ENCODE measurements at regions not wholly inside any gene's neighbourhood (a gene's known extent, or its start where the extent isn't known, plus 50 kb on each side); places are given as distances from the start of the nearest gene placed in this dataset.

DNA sequence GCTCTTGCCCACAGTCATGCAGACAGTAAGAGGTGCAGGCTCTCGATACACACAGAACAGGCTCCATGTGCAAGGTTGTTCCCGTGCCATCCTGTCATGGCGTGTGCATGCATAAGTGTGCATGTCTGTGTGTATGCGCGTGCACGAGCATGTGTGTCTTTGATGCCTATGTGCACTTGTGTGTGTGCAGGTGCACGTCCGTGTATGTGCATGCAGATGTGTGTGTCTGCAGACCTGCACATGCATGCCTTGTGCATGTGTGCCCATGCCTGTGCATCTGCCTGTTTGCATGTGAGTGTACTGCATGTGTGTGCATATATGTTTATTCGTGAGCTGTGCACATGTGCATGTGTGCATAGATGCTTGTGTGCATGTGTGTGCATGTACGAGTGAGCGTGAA, 309.8 kb downstream of the TMEM121 start:
- no peak overlapping the region for H3K9ac ChIP-seq (replicated peaks in 1 of 4; ENCODE audit: extremely low read depth in 1 of 4, low read depth in 3 of 4, low read length in 3 of 4)
- no peak overlapping the region for H3K4ac ChIP-seq (replicated peaks; ENCODE audit: insufficient read length, low read depth, low read length)
- H2BK20ac ChIP-seq (ENCODE audit: low read length): no peak overlapping the region
- H3K56ac ChIP-seq (replicated peaks; ENCODE audit: insufficient read length, low read depth, low read length): no peak overlapping the region
- FAIRE-seq: no peak
- no peaks in the 10 kb centered on the region; a peak in 1 of 8 replicates for H3K36me3 ChIP-seq (ENCODE audit: control insufficient read depth in 2 of 4, insufficient read depth in 4 of 4, low read length in 3 of 4)
- H3K4me1 ChIP-seq (replicated peaks in 1 of 4; ENCODE audit: control insufficient read depth in 3 of 4, insufficient read depth in 4 of 4, low read length in 3 of 4): no peaks in the 10 kb centered on the region
- no peak overlapping the region for H4K5ac ChIP-seq (ENCODE audit: insufficient read length, low read depth, low read length)
- H2BK12ac ChIP-seq (ENCODE audit: low read depth, low read length): no peak overlapping the region
- H2BK5ac ChIP-seq (ENCODE audit: low read depth, low read length): no peak overlapping the region
- DNase-seq (ENCODE audit: low read depth in 1 of 2, low spot score in 2 of 2): no peak
- H3K23me2 ChIP-seq (ENCODE audit: low read depth, low read length): no peaks in the 10 kb centered on the region
- H2BK15ac ChIP-seq (ENCODE audit: low read length): no peak overlapping the region
- no peak overlapping the region for H3K4me2 ChIP-seq (ENCODE audit: insufficient read depth in 1 of 2, low read depth in 2 of 2, low read length in 2 of 2)
- ChIA-PET CTCF (ENCODE audit: partially characterized antibody) (interaction anchor here (0.6 to 0.7 kb wide), 2 partner anchors 39 to 806 kb away, joined by 3 to 4 read pairs; no protein-coding TSS in a partner anchor), POLR2A (ENCODE audit: partially characterized antibody) (no interaction called here)
- no peak overlapping the region for H4K91ac ChIP-seq (replicated peaks; ENCODE audit: insufficient read length, low read length)
- no peak overlapping the region for H2AK5ac ChIP-seq (ENCODE audit: low read depth, low read length)
- H3K79me1 ChIP-seq (ENCODE audit: low read depth, low read length): no peaks in the 10 kb centered on the region
- 89% methylated on average over 11 of the region's 11 CpGs; no CpG with 5 or more reads in 1 of the 2 experiments for WGBS, 2 experiments (ENCODE audit: extremely low coverage in 1 of 2, insufficient coverage in 1 of 2, insufficient read length in 1 of 2, insufficient replicate concordance in 2 of 2, low coverage in 1 of 2, low lambda C conversion rate in 2 of 2, missing lambda C conversion rate in 1 of 2)
- H3K23ac ChIP-seq (ENCODE audit: insufficient read length): no peak overlapping the region
- no peak overlapping the region for H2BK120ac ChIP-seq (replicated peaks; ENCODE audit: low read depth, low read length)
- no peak overlapping the region for H3K18ac ChIP-seq (ENCODE audit: extremely low read depth, low read length)
- no peak overlapping the region for H2AFZ ChIP-seq (ENCODE audit: low read length)
- no peaks in the 10 kb centered on the region for H3K27me3 ChIP-seq (replicated peaks in 1 of 4; ENCODE audit: control insufficient read depth in 3 of 4, extremely low read depth in 1 of 4, insufficient read depth in 3 of 4, low read length in 3 of 4)
- no peaks in the 10 kb centered on the region for H3K79me2 ChIP-seq (ENCODE audit: control insufficient read depth in 1 of 2, insufficient read depth in 2 of 2, low read length in 2 of 2)
- H3K27ac ChIP-seq (ENCODE audit: low read depth, low read length): no peak overlapping the region
- H3K9me3 ChIP-seq (ENCODE audit: insufficient read depth in 2 of 2, low read depth in 1 of 2, low read length in 1 of 2): peaks cover 67 to 90% of the 10 kb centered on the region in 2 experiments
- H3K4me3 ChIP-seq (ENCODE audit: extremely low read depth in 1 of 4, insufficient read depth in 2 of 4, low read depth in 3 of 4, low read length in 4 of 4): no peak overlapping the region
- H4K20me1 ChIP-seq (replicated peaks in 1 of 2; ENCODE audit: control insufficient read depth in 1 of 2, insufficient read depth in 2 of 2, low read length in 2 of 2): no peaks in the 10 kb centered on the region
- H3K14ac ChIP-seq (ENCODE audit: insufficient read length): no peak overlapping the region
- no peak overlapping the region for H4K8ac ChIP-seq (ENCODE audit: extremely low read depth, insufficient read depth, low read length)
- no peak for TF ChIP-seq ZNF274 (IDR thresholded peaks at IDR 0.05; ENCODE audit: borderline replicate concordance, extremely low read depth, low read length)
- TF ChIP-seq BRCA1 (IDR thresholded peaks at IDR 0.05; ENCODE audit: low read depth, low read length): no peak
- no peak for TF ChIP-seq SP2 (IDR thresholded peaks at IDR 0.05; ENCODE audit: low read length)
- TF ChIP-seq CBX5 (IDR thresholded peaks at IDR 0.05; ENCODE audit: low read depth, low read length): no peak
- no peak for TF ChIP-seq HDAC2 (IDR thresholded peaks at IDR 0.05; ENCODE audit: borderline replicate concordance in 1 of 2, low read depth in 2 of 2, low read length in 2 of 2)
- TF ChIP-seq SRF (IDR thresholded peaks at IDR 0.05; ENCODE audit: low read depth, low read length): no peak
- TF ChIP-seq TAF1 (IDR thresholded peaks at IDR 0.05; ENCODE audit: low read depth, low read length): no peak
- TF ChIP-seq EGR1 (IDR thresholded peaks at IDR 0.05; ENCODE audit: borderline replicate concordance, low read depth, low read length): no peak
- TF ChIP-seq JUND (IDR thresholded peaks at IDR 0.05; ENCODE audit: low read length): no peak
- TF ChIP-seq TBP (IDR thresholded peaks at IDR 0.05; ENCODE audit: low read depth, low read length): no peak
- no peak for TF ChIP-seq NANOG (IDR thresholded peaks at IDR 0.05; ENCODE audit: insufficient read depth, low read depth, low read length, poor library complexity, severe bottlenecking)
- no peak for TF ChIP-seq BACH1 (IDR thresholded peaks at IDR 0.05; ENCODE audit: low read length)

Measured in H1 (cell line).